GM12878 (cell line): ENCODE measurements at regions not wholly inside any gene's neighbourhood (a gene's known extent, or its start where the extent isn't known, plus 50 kb on each side); places are given as distances from the start of the nearest gene placed in this dataset.

Experiments
- ATAC-seq: fragments of 200-7000 bp; cut with Tn5 transposase; 3 replicates; pipeline ENCODE4 v1.9.1; 2020; ENCODE audit warnings: mild to moderate bottlenecking, moderate library complexity
- BruUV-seq: library from RNA; stranded (reverse); fragments of 400-500 nt; replicated peaks from 2 replicates; lab custom pipeline; 2021; lab: Mats Ljungman, UMichigan
- CTCF ChIA-PET: fragments of 300-600 bp; sonication (Branson Sonifier 250); formaldehyde crosslinking; extraction: SDS; loops from one replicate; lab custom pipeline; 2021; ENCODE audit warnings: inconsistent platforms; lab: Yijun Ruan, JAX
- POLR2A ChIA-PET: fragments of 350-600 bp; formaldehyde crosslinking; extraction: SDS; loops from one replicate; lab custom pipeline; 2021; ENCODE audit warnings: inconsistent platforms; lab: Charles Lee
- RAD21 ChIA-PET: fragments of 300-600 bp; sonication (Branson Sonifier 250); formaldehyde crosslinking; loops from one replicate; lab custom pipeline; 2023; ENCODE audit warnings: antibody characterized with exemption; ENCODE audit not compliant: unreplicated experiment; lab: Charles Lee
- SMC1A ChIA-PET: fragments of 300-600 bp; sonication (Branson Sonifier 250); formaldehyde crosslinking; loops from one replicate; lab custom pipeline; 2023; ENCODE audit not compliant: unreplicated experiment, uncharacterized antibody; lab: Charles Lee
- DNase-seq: peaks from one replicate; pipeline ENCODE4 v3.0.0-alpha.2; 2011; ENCODE audit warnings: low read depth, low spot score
- FAIRE-seq: peaks from 3 replicates; lab custom pipeline; 2011; peaks lifted over from hg19 to GRCh38; lab: Jason Lieb, UNC
- H2AFZ ChIP-seq: 2 replicates; pipeline ENCODE4 v1.6.0; 2011; ENCODE audit warnings: low read depth, low read length, control low read depth; ENCODE audit not compliant: control insufficient read depth
- H3K27ac ChIP-seq: 2 replicates; pipeline ENCODE4 v1.5.1; 2011; ENCODE audit warnings: control low read depth; ENCODE audit not compliant: control insufficient read depth, insufficient read depth
- H3K27me3 ChIP-seq, 2 experiments: replicated peaks in 1 of 2; 2 replicates each; pipeline versions ENCODE4 v1.6.0 to v1.6.1; 2011; ENCODE audit warnings: low read length in 1 of 2; ENCODE audit not compliant: control insufficient read depth in 2 of 2, insufficient read depth in 2 of 2
- H3K36me3 ChIP-seq, 2 experiments: 2 replicates each; pipeline ENCODE4 v1.5.1; 2011; ENCODE audit warnings: low read length in 1 of 2; ENCODE audit not compliant: control insufficient read depth in 2 of 2, insufficient read depth in 2 of 2
- H3K4me1 ChIP-seq: 2 replicates; pipeline ENCODE4 v1.6.1; 2011; ENCODE audit warnings: mild to moderate bottlenecking, low read length, moderate library complexity, mixed read lengths; ENCODE audit not compliant: control insufficient read depth, insufficient read depth
- H3K4me2 ChIP-seq: 2 replicates; pipeline ENCODE4 v1.6.0; 2011; ENCODE audit warnings: control low read depth; ENCODE audit not compliant: control insufficient read depth, insufficient read depth
- H3K4me3 ChIP-seq: fragments of 200-600 bp; sonication (generic); 2 replicates; pipeline ENCODE4 v1.5.1; 2016
- H3K79me2 ChIP-seq: 2 replicates; pipeline ENCODE4 v1.6.0; 2011; ENCODE audit warnings: low read length; ENCODE audit not compliant: control insufficient read depth, insufficient read depth
- H3K9ac ChIP-seq: 2 replicates; pipeline ENCODE4 v1.8.0; 2011; ENCODE audit warnings: low read length, control low read depth, mixed read lengths; ENCODE audit not compliant: control insufficient read depth, insufficient read depth
- H3K9me3 ChIP-seq: replicated peaks from 3 replicates; pipeline ENCODE4 v1.5.1; 2011; ENCODE audit warnings: mild to moderate bottlenecking, low read length; ENCODE audit not compliant: control insufficient read depth, insufficient read depth
- H4K20me1 ChIP-seq: 2 replicates; pipeline ENCODE4 v1.6.0; 2011; ENCODE audit not compliant: control insufficient read depth, insufficient read depth
- ATF2 ChIP-seq: IDR thresholded peaks from 2 replicates; pipeline ENCODE4 v1.6.1; 2012; ENCODE audit warnings: low read length, inconsistent platforms
- CBX5 ChIP-seq: sonication (generic); IDR thresholded peaks from 2 replicates; pipeline ENCODE4 v1.6.1; 2016; ENCODE audit warnings: low read depth, moderate library complexity, mild to moderate bottlenecking, inconsistent platforms
- EZH2 ChIP-seq: IDR thresholded peaks from 2 replicates; pipeline ENCODE4 v1.6.1; 2012; ENCODE audit warnings: low read depth, mild to moderate bottlenecking, control low read depth, inconsistent platforms, low read length, borderline replicate concordance; ENCODE audit not compliant: control insufficient read depth
- FOXM1 ChIP-seq: IDR thresholded peaks from 2 replicates; pipeline ENCODE4 v1.6.1; 2012; ENCODE audit warnings: low read depth, mild to moderate bottlenecking, inconsistent platforms, low read length, moderate library complexity
- HCFC1 ChIP-seq: fragments of 150-350 bp; IDR thresholded peaks from 2 replicates; pipeline ENCODE4 v1.6.1; 2014; ENCODE audit warnings: low read length
- HDAC2 ChIP-seq: fragments of 200-600 bp; sonication (generic); IDR thresholded peaks from 2 replicates; pipeline ENCODE4 v1.6.1; 2017
- IKZF1 ChIP-seq: fragments of 450-650 bp; conservative IDR thresholded peaks from 2 replicates; pipeline ENCODE4 v1.6.1; 2017; ENCODE audit warnings: antibody characterized with exemption, mild to moderate bottlenecking
- MYB ChIP-seq: fragments of 150-350 bp; IDR thresholded peaks from 2 replicates; pipeline ENCODE4 v1.6.1; 2014; ENCODE audit warnings: mild to moderate bottlenecking, low read depth, low read length, borderline replicate concordance
- NFYB ChIP-seq: IDR thresholded peaks from 2 replicates; pipeline ENCODE4 v1.6.1; 2011; ENCODE audit warnings: low read depth, mild to moderate bottlenecking, low read length, improper control_type of control experiment, moderate library complexity; ENCODE audit not compliant: insufficient read depth
- POLR2AphosphoS5 ChIP-seq: IDR thresholded peaks from 2 replicates; pipeline ENCODE4 v1.6.1; 2011; ENCODE audit warnings: mild to moderate bottlenecking, low read length, inconsistent platforms
- RFX5 ChIP-seq: IDR thresholded peaks from 2 replicates; pipeline ENCODE4 v1.6.1; 2011; ENCODE audit warnings: low read depth, low read length, improper control_type of control experiment
- SMAD1 ChIP-seq: fragments of 450-650 bp; IDR thresholded peaks from 2 replicates; pipeline ENCODE4 v1.6.1; 2018; ENCODE audit warnings: mild to moderate bottlenecking, low read depth; ENCODE audit not compliant: partially characterized antibody
- STAT1 ChIP-seq: fragments of 450-650 bp; conservative IDR thresholded peaks from 2 replicates; pipeline ENCODE4 v1.6.1; 2014; ENCODE audit warnings: antibody characterized with exemption, mild to moderate bottlenecking
- TBL1XR1 ChIP-seq: IDR thresholded peaks from 2 replicates; pipeline ENCODE4 v1.6.1; 2012; ENCODE audit warnings: low read depth, low read length, improper control_type of control experiment
- TCF3 ChIP-seq: IDR thresholded peaks from 2 replicates; pipeline ENCODE4 v1.6.1; 2012; ENCODE audit warnings: low read depth, mild to moderate bottlenecking, low read length, borderline replicate concordance; ENCODE audit not compliant: insufficient read depth
- ZBED1 ChIP-seq: IDR thresholded peaks from 2 replicates; pipeline ENCODE4 v1.6.1; 2016; ENCODE audit warnings: borderline replicate concordance
- ZNF217 ChIP-seq: fragments of 450-650 bp; IDR thresholded peaks from 2 replicates; pipeline ENCODE4 v1.6.1; 2017; ENCODE audit warnings: antibody characterized with exemption, mild to moderate bottlenecking
- ZNF274 ChIP-seq: IDR thresholded peaks from one replicate; pipeline ENCODE4 v1.8.0; 2011; ENCODE audit not compliant: insufficient read length, insufficient read depth
- ZSCAN29 ChIP-seq: fragments of 450-650 bp; IDR thresholded peaks from 2 replicates; pipeline ENCODE4 v1.6.1; 2017; ENCODE audit warnings: mild to moderate bottlenecking, moderate library complexity
- WGBS: methylation state at CpG from one replicate; pipeline ENCODE4 v1.1.6; 2016; ENCODE audit warnings: low lambda C conversion rate; ENCODE audit not compliant: insufficient replicate concordance, insufficient coverage; ENCODE audit errors: missing lambda C conversion rate; 5-methylcytosine and 5-hydroxymethylcytosine counted together
- in situ Hi-C: fragments of 300-500 bp; cut with MboI; formaldehyde crosslinking; loops from 9 replicates; pipeline ENCODE4 v1.14.3; 2018; ENCODE audit warnings: mixed read lengths
- intact Hi-C: fragments of 100-400 bp; cut with micrococcal nuclease; formaldehyde crosslinking; loops from one replicate; pipeline ENCODE4 v1.14.2; 2022; ENCODE audit not compliant: unreplicated experiment

GRCh38 chr1:100796046-100796445, 76.5 kb downstream of the VCAM1 start:
- intact Hi-C loops = no loop called here
- Histone ChIP-seq H3K4me1 (no peaks in the 10 kb centered on the region), H2AFZ (no peak overlapping the region), H3K79me2 (no peaks in the 10 kb centered on the region), H4K20me1 (no peaks in the 10 kb centered on the region)
- ChIA-PET SMC1A (interaction anchor here (0.6 kb wide), 1 partner anchor 190 kb away, joined by 3 read pairs; no protein-coding TSS in a partner anchor), CTCF (interaction anchor here (1.8 kb wide), 1 partner anchor 11 kb away, joined by 4 read pairs; no protein-coding TSS in a partner anchor)
- ATAC-seq (no peak), FAIRE-seq (no peak)
- no TSS peak for BruUV-seq
- TF ChIP-seq RFX5 = no peak
- no peak for TF ChIP-seq HCFC1
- no peak for TF ChIP-seq HDAC2
- TF ChIP-seq IKZF1 = no peak
- no peak for TF ChIP-seq ZNF274
- no peak for TF ChIP-seq POLR2AphosphoS5
- no peak for TF ChIP-seq ZSCAN29
- TF ChIP-seq FOXM1 = no peak
- TF ChIP-seq CBX5 = no peak
- no peak for TF ChIP-seq MYB
- TF ChIP-seq TBL1XR1 = no peak
- TF ChIP-seq, all 136 proteins: peak for 0
- in situ Hi-C loops = no loop called here
- Histone ChIP-seq H3K4me2 (no peak overlapping the region), H3K9ac (no peak overlapping the region), H3K9me3 (no peaks in the 10 kb centered on the region), H3K36me3 (no peaks in the 10 kb centered on the region), H3K27ac (no peak overlapping the region), H3K27me3 (no peaks in the 10 kb centered on the region; a peak in 1 of 4 replicates), H3K4me3 (no peak overlapping the region)
- ChIA-PET POLR2A (no interaction called here), RAD21 (no interaction called here)
- no peak for DNase-seq

- FAIRE-seq (no peak), DNase-seq (no peak), ATAC-seq (no peak)
- intact Hi-C loops (no loop called here), in situ Hi-C loops (no loop called here)
- Histone ChIP-seq H3K9ac (no peak overlapping the region), H3K9me3 (no peaks in the 10 kb centered on the region), H4K20me1 (no peaks in the 10 kb centered on the region), H2AFZ (no peak overlapping the region), H3K4me1 (no peaks in the 10 kb centered on the region), H3K27ac (no peak overlapping the region), H3K4me3 (no peak overlapping the region), H3K27me3 (no peaks in the 10 kb centered on the region), H3K36me3 (no peaks in the 10 kb centered on the region), H3K4me2 (no peak overlapping the region), H3K79me2 (no peaks in the 10 kb centered on the region)
- no TSS peak for BruUV-seq
- ChIA-PET CTCF (interaction anchor here (1.1 to 1.7 kb wide), 2 partner anchors 9 to 12 kb away, joined by 3 read pairs; no protein-coding TSS in a partner anchor), RAD21 (no interaction called here), SMC1A (interaction anchor here (0.9 kb wide), 1 partner anchor 17 kb away, joined by 3 read pairs; no protein-coding TSS in a partner anchor), POLR2A (no interaction called here)
- WGBS = 2% methylated on average over 2 of the region's 2 CpGs
- no peak for TF ChIP-seq ZBED1
- TF ChIP-seq ATF2 = no peak
- TF ChIP-seq NFYB = no peak
- TF ChIP-seq HCFC1 = no peak
- TF ChIP-seq EZH2 = no peak
- TF ChIP-seq STAT1 = no peak
- no peak for TF ChIP-seq SMAD1
- no peak for TF ChIP-seq ZNF217
- no peak for TF ChIP-seq TCF3
Measured at GRCh38 chr1:100799548-100799947, 80.0 kb downstream of the VCAM1 start.
